Thyroid gland (tissue), 4 donors: ENCODE measurements at regions not wholly inside any gene's neighbourhood (a gene's known extent, or its start where the extent isn't known, plus 50 kb on each side); places are given as distances from the start of the nearest gene placed in this dataset.

Experiments
- POLR2A ChIP-seq, 2 donors: fragments of 450-650 bp; IDR thresholded peaks; one replicate each; pipeline ENCODE4 v1.6.1; 2017; ENCODE audit warnings: antibody characterized with exemption in 2 of 2, mild to moderate bottlenecking in 2 of 2, moderate library complexity in 1 of 2
- TF ChIP-seq, protein P1 (sequence below), 6 experiments: fragments of 200-600 bp in 3 of 6; fragments of 450-650 bp in 3 of 6; sonication (generic) in 3 of 6; IDR thresholded peaks; one replicate each; pipeline ENCODE4 v1.5.1; 2016 to 2019; ENCODE audit warnings: antibody characterized with exemption in 6 of 6, mild to moderate bottlenecking in 2 of 6, inconsistent platforms in 1 of 6, moderate library complexity in 1 of 6

DNA sequence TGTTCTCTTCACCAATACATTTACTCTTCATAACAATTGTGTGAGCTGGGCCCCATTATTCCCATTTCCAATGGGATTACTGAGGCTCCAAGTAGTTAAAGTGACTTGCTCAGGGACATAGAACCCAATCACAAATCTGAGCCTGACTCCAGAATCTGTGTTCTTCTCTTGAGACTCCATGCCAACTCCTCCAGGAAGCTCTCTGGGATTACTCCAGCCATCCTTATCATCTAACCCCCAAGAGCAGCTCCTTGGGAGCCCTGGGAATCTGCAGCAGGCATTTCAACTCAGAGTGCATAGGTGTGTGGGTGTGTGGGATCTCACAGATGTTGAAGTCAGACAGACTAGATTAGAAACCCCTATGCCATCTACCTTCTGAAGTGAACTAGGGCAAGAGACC lies 131.4 kb upstream of the BOD1 start:
- TF ChIP-seq, protein P1, sequence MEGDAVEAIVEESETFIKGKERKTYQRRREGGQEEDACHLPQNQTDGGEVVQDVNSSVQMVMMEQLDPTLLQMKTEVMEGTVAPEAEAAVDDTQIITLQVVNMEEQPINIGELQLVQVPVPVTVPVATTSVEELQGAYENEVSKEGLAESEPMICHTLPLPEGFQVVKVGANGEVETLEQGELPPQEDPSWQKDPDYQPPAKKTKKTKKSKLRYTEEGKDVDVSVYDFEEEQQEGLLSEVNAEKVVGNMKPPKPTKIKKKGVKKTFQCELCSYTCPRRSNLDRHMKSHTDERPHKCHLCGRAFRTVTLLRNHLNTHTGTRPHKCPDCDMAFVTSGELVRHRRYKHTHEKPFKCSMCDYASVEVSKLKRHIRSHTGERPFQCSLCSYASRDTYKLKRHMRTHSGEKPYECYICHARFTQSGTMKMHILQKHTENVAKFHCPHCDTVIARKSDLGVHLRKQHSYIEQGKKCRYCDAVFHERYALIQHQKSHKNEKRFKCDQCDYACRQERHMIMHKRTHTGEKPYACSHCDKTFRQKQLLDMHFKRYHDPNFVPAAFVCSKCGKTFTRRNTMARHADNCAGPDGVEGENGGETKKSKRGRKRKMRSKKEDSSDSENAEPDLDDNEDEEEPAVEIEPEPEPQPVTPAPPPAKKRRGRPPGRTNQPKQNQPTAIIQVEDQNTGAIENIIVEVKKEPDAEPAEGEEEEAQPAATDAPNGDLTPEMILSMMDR (IDR thresholded peaks at IDR 0.05), result no peak
- no peak for TF ChIP-seq POLR2A (IDR thresholded peaks at IDR 0.05)
